Small intestine (tissue), 7 donors: ENCODE measurements at regions not wholly inside any gene's neighbourhood (a gene's known extent, or its start where the extent isn't known, plus 50 kb on each side); places are given as distances from the start of the nearest gene placed in this dataset.
"Not testable (repeated sequence)": the region's sequence is repeated elsewhere in the genome, so short reads cannot be mapped to it uniquely, and the experiment has no call there.

ENCODE experiments used
- DNase-seq, 2 donors: peaks; one replicate each; pipeline versions ENCODE4 v3.0.0 to v3.0.0-alpha.2; 2013
- FAIRE-seq: peaks from 2 replicates; lab custom pipeline; 2012; peaks lifted over from hg19 to GRCh38; lab: Jason Lieb, UNC
- H3K27ac ChIP-seq, 3 donors: one replicate each; pipeline ENCODE4 v1.5.1; 2013; ENCODE audit warnings: low read length in 2 of 3, mild to moderate bottlenecking in 2 of 3, control low read depth in 1 of 3, inconsistent platforms in 1 of 3, low read depth in 1 of 3, moderate library complexity in 1 of 3
- H3K27me3 ChIP-seq, 3 donors: one replicate each; pipeline ENCODE4 v1.6.1; 2013; ENCODE audit warnings: low read length in 3 of 3, inconsistent platforms in 1 of 3; ENCODE audit not compliant: control insufficient read depth in 3 of 3, insufficient read depth in 3 of 3
- H3K36me3 ChIP-seq, 3 donors: one replicate each; pipeline ENCODE4 v1.6.1; 2013; ENCODE audit warnings: low read length in 3 of 3, inconsistent platforms in 1 of 3, low read depth in 1 of 3, mild to moderate bottlenecking in 1 of 3, moderate library complexity in 1 of 3; ENCODE audit not compliant: control insufficient read depth in 3 of 3, insufficient read depth in 2 of 3
- H3K4me1 ChIP-seq, 3 donors: one replicate each; pipeline ENCODE4 v1.6.1; 2013; ENCODE audit warnings: low read length in 2 of 3, inconsistent platforms in 1 of 3, low read depth in 1 of 3, mild to moderate bottlenecking in 1 of 3, moderate library complexity in 1 of 3; ENCODE audit not compliant: control insufficient read depth in 3 of 3, insufficient read depth in 2 of 3
- H3K4me3 ChIP-seq, 3 donors: one replicate each; pipeline ENCODE4 v1.5.1; 2013; ENCODE audit warnings: low read length in 3 of 3, control low read depth in 1 of 3, inconsistent platforms in 1 of 3, low read depth in 1 of 3, mild to moderate bottlenecking in 1 of 3, moderate library complexity in 1 of 3
- H3K9me3 ChIP-seq, 2 donors: one replicate each; pipeline ENCODE4 v1.6.1; 2013; ENCODE audit warnings: low read depth in 1 of 2, low read length in 1 of 2; ENCODE audit not compliant: control insufficient read depth in 2 of 2, insufficient read depth in 1 of 2
- WGBS, 3 donors: extraction: QIAGEN DNeasy Blood & Tissue Kit; methylation state at CpG; one replicate each; pipeline ENCODE4 v1.1.7; 2013; 5-methylcytosine and 5-hydroxymethylcytosine counted together
- donor health status: healthy with polysubstance abuse.
- donor health status: control.
- donor health status: control.
- donor health status: Bipolar disorder and iron deficiency.
- donor health status: healthy.

DNA sequence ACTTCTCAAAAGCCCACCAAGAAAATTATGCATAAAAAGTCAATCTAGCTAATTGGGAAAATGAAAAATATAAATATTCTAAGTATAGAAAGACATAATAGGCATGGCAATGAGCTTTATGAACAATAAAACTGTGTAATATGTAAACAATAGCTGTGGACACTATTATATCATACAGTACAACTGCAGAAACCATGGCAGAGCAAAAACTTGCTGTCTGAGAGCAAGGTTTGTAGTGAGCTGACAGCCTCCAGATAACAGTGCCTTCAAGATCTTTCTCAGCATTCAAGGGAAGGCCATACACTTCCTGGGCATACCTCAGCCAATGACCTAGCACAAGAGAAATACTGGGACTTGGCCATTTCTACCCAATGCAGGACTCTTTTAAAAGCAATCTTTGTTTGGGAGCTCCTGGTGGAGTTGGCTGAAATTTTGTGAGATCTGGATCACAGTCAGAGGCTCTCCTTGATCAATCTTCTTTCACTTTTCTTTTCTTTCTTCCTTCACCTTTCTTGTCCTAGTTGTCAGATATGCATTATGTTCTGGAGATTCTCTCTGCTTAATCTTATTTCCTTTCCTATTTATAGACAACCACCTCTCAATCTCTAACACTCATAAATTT, 427.2 kb upstream of the UBE2E3 start:
- H3K4me1 ChIP-seq = no peaks in the 10 kb centered on the region
- H3K27ac ChIP-seq = no peak overlapping the region
- no peaks in the 10 kb centered on the region for H3K36me3 ChIP-seq
- no peak for DNase-seq
- no peak overlapping the region for H3K4me3 ChIP-seq
- no peak for FAIRE-seq
- H3K9me3 ChIP-seq = peaks cover 0 to 7% of the 10 kb centered on the region in 2 donors
- no peaks in the 10 kb centered on the region for H3K27me3 ChIP-seq

DNA sequence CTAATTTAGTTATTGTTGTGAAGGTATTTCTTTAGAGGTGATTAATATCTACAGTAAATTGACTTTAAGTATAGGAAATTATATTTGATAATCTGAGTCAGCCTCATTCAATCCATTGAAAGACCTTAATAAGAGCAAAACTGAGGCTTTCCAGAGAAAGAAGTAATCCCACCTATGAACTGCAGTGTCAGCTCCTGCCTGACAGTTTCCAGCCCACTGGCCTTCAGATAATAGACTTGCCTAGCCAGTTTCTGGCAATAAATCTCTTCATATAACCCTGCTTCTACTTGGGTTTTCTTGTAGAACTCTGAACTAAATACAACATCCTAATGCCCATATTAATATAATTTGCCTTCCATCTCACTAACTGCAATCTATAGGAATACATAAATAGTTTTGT, 437.9 kb upstream of the UBE2E3 start:
- DNase-seq = no peak

DNA sequence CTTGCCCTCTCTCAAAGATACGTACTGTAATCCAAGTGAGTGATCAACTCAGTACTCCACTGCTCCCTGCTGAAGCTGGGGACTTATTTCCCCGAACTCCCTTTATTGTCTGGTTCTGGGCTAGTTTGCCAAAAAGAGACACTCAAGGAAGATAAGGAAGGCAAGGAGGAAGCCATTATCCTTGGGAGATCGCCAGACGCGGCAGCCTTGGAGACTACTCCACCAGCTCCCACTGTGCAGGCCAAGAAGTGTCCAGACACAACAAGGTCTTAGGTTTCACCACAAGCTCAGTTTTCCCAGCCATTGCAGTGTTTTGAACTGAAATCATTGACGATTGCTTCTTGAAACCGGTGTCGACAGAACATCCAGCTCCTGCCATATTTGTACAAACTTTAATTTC, 439.6 kb upstream of the UBE2E3 start:
- DNase-seq (no peak), FAIRE-seq (no peak)
- Histone ChIP-seq H3K4me3 (no peak overlapping the region), H3K27me3 (no peaks in the 10 kb centered on the region), H3K4me1 (peaks cover 0 to 4% (median 0%) of the 10 kb centered on the region in 3 donors), H3K27ac (no peak overlapping the region), H3K9me3 (no peaks in the 10 kb centered on the region), H3K36me3 (no peaks in the 10 kb centered on the region)
- 87 to 91% (median 91%) methylated on average over 8 of the region's 8 CpGs for WGBS, 3 donors

More for the DNA sequence above, 437.9 kb upstream of the UBE2E3 start:
- FAIRE-seq = no peak
- Histone ChIP-seq H3K4me3 (no peak overlapping the region), H3K4me1 (no peaks in the 10 kb centered on the region), H3K36me3 (no peaks in the 10 kb centered on the region), H3K9me3 (no peaks in the 10 kb centered on the region), H3K27me3 (no peaks in the 10 kb centered on the region), H3K27ac (no peak overlapping the region)

DNA sequence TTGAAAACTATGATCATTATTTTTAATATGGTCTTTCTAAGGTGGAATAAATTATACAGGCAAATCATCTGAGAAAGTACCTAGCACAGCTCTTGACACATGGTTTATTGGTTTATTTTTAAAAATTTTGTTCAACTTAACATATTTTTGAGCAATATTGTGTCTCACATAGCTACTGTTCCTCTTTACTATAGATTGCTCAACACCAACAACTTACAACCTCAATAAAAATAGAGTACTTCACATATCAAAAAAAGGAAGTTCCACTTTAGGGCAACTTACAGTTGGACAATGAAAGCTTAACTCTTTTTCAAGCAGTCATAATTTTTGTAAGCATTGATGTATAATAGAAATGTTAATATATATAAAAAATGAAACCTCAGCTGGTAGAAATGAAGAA, 440.9 kb upstream of the UBE2E3 start:
- FAIRE-seq = no peak
- H3K27ac ChIP-seq = no peak overlapping the region
- no peaks in the 10 kb centered on the region for H3K36me3 ChIP-seq
- no peak for DNase-seq
- peaks cover 0 to 9% (median 0%) of the 10 kb centered on the region in 3 donors for H3K4me1 ChIP-seq
- no peak overlapping the region for H3K4me3 ChIP-seq
- H3K9me3 ChIP-seq = no peaks in the 10 kb centered on the region
- no peaks in the 10 kb centered on the region for H3K27me3 ChIP-seq

DNA sequence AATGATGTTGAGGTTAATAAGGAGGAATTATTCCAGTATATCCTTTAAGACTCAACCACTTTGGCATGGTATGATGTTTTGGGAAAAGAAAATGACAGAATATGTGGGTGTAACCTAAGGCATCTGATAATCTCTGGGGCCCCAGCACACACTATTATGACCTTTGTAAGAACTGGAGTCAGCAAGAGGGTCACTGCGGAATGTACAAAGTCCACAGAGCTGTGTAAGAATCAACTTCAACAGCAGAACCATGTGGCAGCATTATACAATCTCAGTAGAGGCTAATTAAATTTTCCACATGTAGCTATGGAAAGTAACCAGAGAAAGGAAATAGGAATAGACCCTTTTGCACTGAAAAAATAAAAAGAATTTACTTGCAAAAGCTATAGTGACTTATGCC, 445.1 kb upstream of the UBE2E3 start:
- peak overlapping the region in 1 of 3 donors; percentile 58 for H3K27ac ChIP-seq
- peak in 1 of 2 donors; percentile 78 for DNase-seq
- WGBS, 3 donors = 53 to 75% (median 73%) methylated on average over 1 of the region's 1 CpG

DNA sequence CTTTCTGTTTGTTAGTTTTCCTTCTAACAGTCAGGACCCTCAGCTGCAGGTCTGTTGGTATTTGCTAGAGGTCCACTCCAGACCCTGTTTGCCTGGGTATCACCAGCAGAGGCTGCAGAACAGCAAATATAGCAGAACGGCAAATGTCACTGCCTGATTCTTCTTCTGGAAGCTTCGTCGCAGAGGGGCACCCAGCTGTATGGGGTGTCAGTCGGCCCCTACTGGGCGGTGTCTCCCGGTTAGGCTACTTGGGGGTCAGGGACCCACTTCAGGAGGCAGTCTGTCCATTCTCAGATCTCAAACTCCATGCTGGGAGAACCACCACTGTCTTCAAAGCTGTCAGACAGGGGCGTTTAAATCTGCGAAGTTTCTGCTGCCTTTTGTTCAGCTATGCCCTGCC, 448.6 kb upstream of the UBE2E3 start:
- not testable (repeated sequence) for H3K9me3 ChIP-seq, H3K36me3 ChIP-seq, FAIRE-seq, H3K27me3 ChIP-seq, DNase-seq, H3K27ac ChIP-seq, H3K4me3 ChIP-seq
- peaks cover 0 to 14% (median 0%) of the 10 kb centered on the region in 3 donors for H3K4me1 ChIP-seq
- 84 to 93% (median 90%) methylated on average over 8 of the region's 8 CpGs for WGBS, 3 donors

More for the DNA sequence above, 445.1 kb upstream of the UBE2E3 start:
- Histone ChIP-seq H3K4me3 (no peak overlapping the region), H3K36me3 (no peaks in the 10 kb centered on the region), H3K9me3 (peaks cover 0 to 7% of the 10 kb centered on the region in 2 donors), H3K27me3 (no peaks in the 10 kb centered on the region), H3K4me1 (peaks cover 0 to 14% (median 0%) of the 10 kb centered on the region in 3 donors)
- no peak for FAIRE-seq

DNA sequence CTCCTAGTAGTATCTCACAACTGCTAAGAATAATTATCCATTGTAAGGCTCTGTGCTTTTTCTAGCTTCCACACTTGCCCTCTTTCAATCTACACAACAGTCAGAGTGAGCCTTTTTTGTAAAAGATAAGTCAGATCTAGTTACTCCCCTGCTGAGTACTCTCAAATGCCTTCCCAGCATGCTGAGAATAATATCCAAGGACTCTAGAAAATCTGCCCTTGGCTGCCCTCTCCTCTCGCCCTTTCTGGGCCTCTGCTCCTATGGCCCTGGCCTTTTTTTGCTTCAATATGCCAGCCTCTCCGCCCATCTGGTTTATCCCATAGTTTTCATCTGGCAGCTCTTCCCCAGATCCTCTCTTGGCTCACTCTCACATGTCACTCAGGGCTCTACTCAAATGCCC, 455.9 kb upstream of the UBE2E3 start:
- Histone ChIP-seq H3K27ac (no peak overlapping the region), H3K9me3 (no peaks in the 10 kb centered on the region), H3K4me1 (peaks cover 0 to 3% (median 0%) of the 10 kb centered on the region in 3 donors), H3K4me3 (no peak overlapping the region), H3K36me3 (no peaks in the 10 kb centered on the region), H3K27me3 (no peaks in the 10 kb centered on the region)
- 73 to 83% (median 83%) methylated on average over 2 of the region's 2 CpGs for WGBS, 3 donors
- FAIRE-seq (no peak), DNase-seq (no peak)

DNA sequence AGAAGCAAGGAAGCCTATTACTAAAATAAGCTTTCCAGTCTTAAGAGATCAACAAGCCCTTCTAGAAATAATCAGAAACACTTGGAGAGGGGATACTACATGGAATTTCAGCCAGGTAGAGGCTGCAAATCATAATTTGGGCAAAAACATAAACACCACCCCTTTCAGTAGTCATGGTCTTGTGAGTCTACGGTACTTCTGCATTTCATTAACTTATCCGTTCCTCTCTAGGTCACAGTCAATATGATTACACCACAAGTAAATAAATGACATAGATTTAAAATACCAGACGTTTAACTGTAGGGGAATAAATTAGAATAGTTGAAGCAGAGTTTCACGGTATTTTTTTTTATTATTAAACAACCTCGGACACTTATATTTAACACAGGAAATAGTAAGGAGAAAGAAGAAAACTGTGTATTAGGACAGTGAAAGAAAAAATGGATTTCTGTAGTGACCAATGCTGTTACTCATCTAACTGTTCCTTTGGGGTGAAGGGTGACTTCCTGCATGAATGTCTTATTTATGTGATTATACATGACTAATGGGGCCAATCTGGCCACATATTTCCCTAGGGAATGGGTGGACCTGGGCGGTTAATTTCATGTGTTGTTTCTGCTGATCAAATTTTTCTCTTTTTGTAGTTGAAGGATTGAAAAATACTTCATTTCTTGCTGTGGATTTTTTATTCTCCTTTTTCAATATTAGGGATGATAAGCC, 456.6 kb upstream of the UBE2E3 start:
- FAIRE-seq (no peak), DNase-seq (no peak)
- 57 to 84% (median 68%) methylated on average over 6 of the region's 6 CpGs for WGBS, 3 donors
- H3K4me3 ChIP-seq = no peak overlapping the region
- H3K36me3 ChIP-seq = no peaks in the 10 kb centered on the region
- no peak overlapping the region for H3K27ac ChIP-seq
- no peaks in the 10 kb centered on the region for H3K27me3 ChIP-seq
- peaks cover 0 to 3% (median 0%) of the 10 kb centered on the region in 3 donors for H3K4me1 ChIP-seq
- H3K9me3 ChIP-seq = no peaks in the 10 kb centered on the region
